ENCODE measurements at regions not wholly inside any gene's neighbourhood (a gene's known extent, or its start where the extent isn't known, plus 50 kb on each side); places are given as distances from the start of the nearest gene placed in this dataset.
A peak's percentile ranks its signal among the peaks of the same experiment; 100 is the strongest.

DNA sequence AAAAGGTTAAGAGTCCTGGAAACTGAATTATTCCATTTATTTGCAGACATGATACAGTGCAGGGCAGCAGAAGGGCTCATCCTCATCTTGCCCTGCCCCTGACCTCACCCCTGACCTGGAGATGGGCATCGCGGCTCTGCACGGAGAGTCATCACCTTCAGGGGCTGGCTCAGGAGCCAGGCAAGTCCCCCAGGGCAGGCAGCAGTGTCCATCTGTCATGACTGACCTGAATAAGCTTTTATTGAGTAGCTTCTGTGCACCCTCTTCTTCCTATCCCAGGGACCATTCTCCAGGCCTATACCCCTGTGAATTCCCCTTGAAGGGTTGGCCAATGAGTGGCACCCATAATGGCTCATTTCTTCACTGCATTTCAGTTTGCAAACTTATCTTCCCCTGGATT, 484.2 kb downstream of the ZNF536 start:
- 49 to 62% (median 61%) methylated on average over 3 of the region's 3 CpGs for WGBS, 4 donors
- no peaks in the 10 kb centered on the region for H3K36me3 ChIP-seq (replicated peaks in 1 of 2)
- H3K27me3 ChIP-seq = no peaks in the 10 kb centered on the region
- no peak for TF ChIP-seq POLR2A (IDR thresholded peaks at IDR 0.05)
- TF ChIP-seq, protein P1, sequence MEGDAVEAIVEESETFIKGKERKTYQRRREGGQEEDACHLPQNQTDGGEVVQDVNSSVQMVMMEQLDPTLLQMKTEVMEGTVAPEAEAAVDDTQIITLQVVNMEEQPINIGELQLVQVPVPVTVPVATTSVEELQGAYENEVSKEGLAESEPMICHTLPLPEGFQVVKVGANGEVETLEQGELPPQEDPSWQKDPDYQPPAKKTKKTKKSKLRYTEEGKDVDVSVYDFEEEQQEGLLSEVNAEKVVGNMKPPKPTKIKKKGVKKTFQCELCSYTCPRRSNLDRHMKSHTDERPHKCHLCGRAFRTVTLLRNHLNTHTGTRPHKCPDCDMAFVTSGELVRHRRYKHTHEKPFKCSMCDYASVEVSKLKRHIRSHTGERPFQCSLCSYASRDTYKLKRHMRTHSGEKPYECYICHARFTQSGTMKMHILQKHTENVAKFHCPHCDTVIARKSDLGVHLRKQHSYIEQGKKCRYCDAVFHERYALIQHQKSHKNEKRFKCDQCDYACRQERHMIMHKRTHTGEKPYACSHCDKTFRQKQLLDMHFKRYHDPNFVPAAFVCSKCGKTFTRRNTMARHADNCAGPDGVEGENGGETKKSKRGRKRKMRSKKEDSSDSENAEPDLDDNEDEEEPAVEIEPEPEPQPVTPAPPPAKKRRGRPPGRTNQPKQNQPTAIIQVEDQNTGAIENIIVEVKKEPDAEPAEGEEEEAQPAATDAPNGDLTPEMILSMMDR (IDR thresholded peaks at IDR 0.05) = no peak
- intact Hi-C loops (cut with DNase I) = no loop called here
- no peaks in the 10 kb centered on the region for H3K9me3 ChIP-seq (replicated peaks in 1 of 3)
- H3K4me1 ChIP-seq (replicated peaks in 1 of 2) = no peaks in the 10 kb centered on the region
- no peak overlapping the region for H3K4me3 ChIP-seq
- DNase-seq = peak in 1 of 7 donors; percentile 9
- H3K27ac ChIP-seq = no peak overlapping the region

DNA sequence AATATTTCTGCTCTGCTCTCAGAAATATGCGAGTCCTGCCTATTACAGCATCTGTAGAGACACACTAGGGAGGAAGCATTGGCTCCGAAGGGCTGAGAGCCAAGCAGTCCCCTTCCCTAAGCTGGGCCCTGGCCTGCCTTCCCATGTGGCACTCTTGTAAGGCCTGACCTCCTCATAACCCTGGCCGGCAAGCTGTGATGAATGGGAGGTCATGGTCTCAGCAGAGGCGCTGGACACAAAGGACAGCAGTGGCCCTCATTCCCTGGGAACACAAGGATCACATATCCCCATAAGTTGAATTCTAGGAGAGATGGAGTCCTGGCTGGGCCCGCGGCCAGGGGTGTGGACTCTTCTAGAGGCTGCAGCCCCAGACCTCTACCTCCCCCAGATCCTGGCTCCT, 483.3 kb downstream of the ZNF536 start:
- intact Hi-C loops (cut with DNase I) = no loop called here
- Histone ChIP-seq H3K36me3 (replicated peaks in 1 of 2) (no peaks in the 10 kb centered on the region), H3K27me3 (no peaks in the 10 kb centered on the region), H3K9me3 (replicated peaks in 1 of 3) (no peaks in the 10 kb centered on the region), H3K27ac (no peak overlapping the region), H3K4me1 (replicated peaks in 1 of 2) (no peaks in the 10 kb centered on the region), H3K4me3 (no peak overlapping the region)
- DNase-seq = peak in 1 of 7 donors; percentile 17
- TF ChIP-seq, protein P1 (IDR thresholded peaks at IDR 0.05) = no peak
- TF ChIP-seq POLR2A (IDR thresholded peaks at IDR 0.05) = no peak
- 58 to 73% (median 68%) methylated on average over 3 to 6 of the region's 6 CpGs for WGBS, 4 donors

DNA sequence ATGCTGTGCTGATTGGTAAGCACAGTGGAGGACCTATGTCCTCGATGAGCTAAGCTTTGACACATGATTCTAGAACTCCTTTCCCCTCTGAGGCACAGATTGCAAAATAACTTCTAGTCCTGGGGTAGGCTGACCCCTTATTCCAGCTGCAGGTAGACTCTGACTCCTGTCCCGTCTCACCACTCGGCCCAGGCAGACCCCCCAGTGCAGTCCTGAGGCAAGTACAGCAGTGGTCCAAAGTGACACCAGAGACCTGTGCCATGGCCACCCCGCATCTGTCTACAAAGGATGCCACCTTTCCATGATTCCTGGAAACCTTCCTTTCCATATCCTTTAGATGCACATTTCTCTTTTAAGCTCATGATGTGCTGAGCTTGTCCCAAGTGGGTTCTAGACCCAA, 482.5 kb downstream of the ZNF536 start:
- TF ChIP-seq POLR2A (IDR thresholded peaks at IDR 0.05) = no peak
- TF ChIP-seq, protein P1 (IDR thresholded peaks at IDR 0.05) = no peak
- no peaks in the 10 kb centered on the region for H3K9me3 ChIP-seq (replicated peaks in 1 of 3)
- peak in 1 of 7 donors; percentile 4 for DNase-seq
- no peaks in the 10 kb centered on the region for H3K36me3 ChIP-seq (replicated peaks in 1 of 2)
- 85 to 92% (median 88%) methylated on average over 3 to 4 of the region's 4 CpGs for WGBS, 4 donors
- H3K4me3 ChIP-seq = no peak overlapping the region
- no peak overlapping the region for H3K27ac ChIP-seq
- no peaks in the 10 kb centered on the region for H3K27me3 ChIP-seq
- no peaks in the 10 kb centered on the region for H3K4me1 ChIP-seq (replicated peaks in 1 of 2)
- intact Hi-C loops (cut with DNase I) = no loop called here

DNA sequence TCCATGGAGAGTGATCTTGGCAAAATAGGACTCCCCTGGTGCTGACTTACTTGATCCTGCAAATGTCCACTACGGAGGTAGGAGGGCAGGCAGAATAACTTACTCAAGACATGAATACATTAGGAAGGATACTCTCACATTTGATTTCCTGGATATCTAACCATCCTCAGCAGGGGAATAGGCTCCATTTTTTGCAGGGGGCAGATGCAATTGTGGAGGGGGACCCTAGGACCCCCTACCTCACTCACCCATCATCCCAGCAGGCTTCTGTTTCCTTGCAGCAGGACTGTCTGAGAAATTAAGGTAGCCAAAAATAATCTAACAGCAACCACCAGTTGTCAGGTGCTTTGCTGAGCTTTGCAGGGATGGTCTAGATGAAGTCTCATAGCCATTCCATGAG, 482.0 kb downstream of the ZNF536 start:
- intact Hi-C loops (cut with DNase I) = no loop called here
- H3K36me3 ChIP-seq (replicated peaks in 1 of 2) = no peaks in the 10 kb centered on the region
- H3K27ac ChIP-seq = no peak overlapping the region
- 71 to 100% (median 85%) methylated on average over 1 of the region's 1 CpG for WGBS, 4 donors
- no peaks in the 10 kb centered on the region for H3K9me3 ChIP-seq (replicated peaks in 1 of 3)
- H3K4me1 ChIP-seq (replicated peaks in 1 of 2) = no peaks in the 10 kb centered on the region
- no peak overlapping the region for H3K4me3 ChIP-seq
- DNase-seq = peak in 1 of 7 donors; percentile 2
- no peak for TF ChIP-seq POLR2A (IDR thresholded peaks at IDR 0.05)
- TF ChIP-seq, protein P1 (IDR thresholded peaks at IDR 0.05) = no peak
- no peaks in the 10 kb centered on the region for H3K27me3 ChIP-seq

All from adrenal gland (tissue), 9 donors.